Osteoblast (primary cell): ENCODE measurements at regions not wholly inside any gene's neighbourhood (a gene's known extent, or its start where the extent isn't known, plus 50 kb on each side); places are given as distances from the start of the nearest gene placed in this dataset.

ENCODE experiments used
- DNase-seq: peaks from one replicate; pipeline ENCODE4 v3.0.0; 2011; ENCODE audit warnings: low spot score, mixed read lengths; ENCODE audit not compliant: insufficient read length; ENCODE audit errors: missing footprints
- H2AFZ ChIP-seq: 2 replicates; pipeline ENCODE4 v1.6.0; 2011; ENCODE audit warnings: mild to moderate bottlenecking, low read length
- H3K27ac ChIP-seq: 2 replicates; pipeline ENCODE4 v1.5.1; 2011; ENCODE audit warnings: mild to moderate bottlenecking, low read depth, low read length, moderate library complexity
- H3K27me3 ChIP-seq: 2 replicates; pipeline ENCODE4 v1.6.0; 2012; ENCODE audit warnings: mild to moderate bottlenecking, control low read depth, inconsistent platforms, low read length, moderate library complexity; ENCODE audit not compliant: insufficient read depth
- H3K36me3 ChIP-seq: 2 replicates; pipeline ENCODE4 v1.5.1; 2011; ENCODE audit warnings: mild to moderate bottlenecking, low read length, control low read depth, moderate library complexity; ENCODE audit not compliant: insufficient read depth
- H3K4me1 ChIP-seq: 2 replicates; pipeline ENCODE4 v1.5.1; 2011; ENCODE audit warnings: mild to moderate bottlenecking, low read length, control low read depth, moderate library complexity; ENCODE audit not compliant: insufficient read depth
- H3K4me2 ChIP-seq: 2 replicates; pipeline ENCODE4 v1.6.0; 2011; ENCODE audit warnings: mild to moderate bottlenecking, low read length; ENCODE audit not compliant: insufficient read depth
- H3K4me3 ChIP-seq: fragments of 200-600 bp; sonication (generic); 3 replicates; pipeline ENCODE4 v1.5.1; 2012; ENCODE audit warnings: mild to moderate bottlenecking, low read length, inconsistent platforms; ENCODE audit not compliant: insufficient read depth
- H3K79me2 ChIP-seq: 2 replicates; pipeline ENCODE4 v1.6.0; 2012; ENCODE audit warnings: mild to moderate bottlenecking, low read length, control low read depth, inconsistent platforms; ENCODE audit not compliant: insufficient read depth
- H3K9me3 ChIP-seq: 2 replicates; pipeline ENCODE4 v1.5.1; 2011; ENCODE audit warnings: low read depth, low read length, control low read depth
- H4K20me1 ChIP-seq: 2 replicates; pipeline ENCODE4 v1.6.0; 2012; ENCODE audit warnings: mild to moderate bottlenecking, low read length, control low read depth; ENCODE audit not compliant: insufficient read depth
- CTCF ChIP-seq: IDR thresholded peaks from 2 replicates; pipeline ENCODE4 v1.5.1; 2011; ENCODE audit warnings: mild to moderate bottlenecking, low read depth, low read length, moderate library complexity; ENCODE audit errors: extremely low read depth

GRCh38 chr4:66920514-66920913, 624.8 kb downstream of the CENPC start:
- H3K9me3 ChIP-seq, result no peaks in the 10 kb centered on the region
- H3K4me2 ChIP-seq, result no peak overlapping the region
- H3K27me3 ChIP-seq, result no peaks in the 10 kb centered on the region
- no peak overlapping the region for H3K27ac ChIP-seq
- no peaks in the 10 kb centered on the region for H3K36me3 ChIP-seq
- H3K79me2 ChIP-seq, result no peaks in the 10 kb centered on the region
- no peaks in the 10 kb centered on the region for H4K20me1 ChIP-seq
- H2AFZ ChIP-seq, result no peak overlapping the region
- no peak for TF ChIP-seq CTCF
- H3K4me3 ChIP-seq, result no peak overlapping the region
- DNase-seq, result no peak
- no peaks in the 10 kb centered on the region for H3K4me1 ChIP-seq

DNA sequence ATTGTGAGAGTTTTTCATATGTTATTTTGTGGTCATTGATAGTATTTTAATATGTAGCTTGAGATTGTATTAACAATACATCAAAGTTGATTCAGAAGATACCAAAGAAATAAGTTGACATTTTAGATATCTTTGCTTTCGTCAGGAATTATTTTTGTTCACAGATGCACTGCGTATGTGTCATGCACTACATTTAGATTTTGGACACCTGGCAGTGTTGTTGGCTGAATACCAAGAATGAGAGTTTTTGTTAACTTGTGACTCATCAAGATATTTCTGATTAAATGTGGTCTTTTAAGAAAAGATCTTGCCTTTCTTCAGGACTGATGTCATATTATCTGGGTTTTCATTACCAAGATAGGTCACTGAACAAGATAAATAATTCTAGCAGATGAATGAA, 633.4 kb downstream of the CENPC start:
- Histone ChIP-seq H3K36me3 (no peaks in the 10 kb centered on the region), H3K79me2 (no peaks in the 10 kb centered on the region), H4K20me1 (no peaks in the 10 kb centered on the region), H3K27ac (no peak overlapping the region), H3K4me2 (no peak overlapping the region), H3K27me3 (no peaks in the 10 kb centered on the region), H3K4me1 (no peaks in the 10 kb centered on the region), H3K9me3 (no peaks in the 10 kb centered on the region), H3K4me3 (no peak overlapping the region), H2AFZ (no peak overlapping the region)
- no peak for DNase-seq
- no peak for TF ChIP-seq CTCF

DNA sequence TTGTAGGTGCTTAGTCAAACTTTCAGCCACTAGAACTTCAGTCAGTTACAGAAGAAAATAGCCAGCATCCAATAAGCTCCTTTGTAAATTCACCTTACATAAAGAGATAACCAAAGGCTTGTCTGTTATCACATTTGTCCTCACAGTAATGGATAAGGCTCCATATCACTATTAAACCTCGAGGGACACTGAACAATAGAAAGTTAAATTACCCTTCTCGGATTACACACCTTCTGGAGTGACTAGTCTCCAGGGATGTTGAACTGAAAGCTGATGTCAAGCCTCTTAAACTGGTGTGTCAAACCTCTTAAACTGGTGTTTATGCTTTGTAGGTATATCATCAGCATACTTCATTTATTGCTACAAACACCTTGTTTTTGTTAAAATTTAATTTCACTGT, 639.0 kb downstream of the CENPC start:
- Histone ChIP-seq H3K4me1 (no peaks in the 10 kb centered on the region), H4K20me1 (no peaks in the 10 kb centered on the region), H3K27me3 (no peaks in the 10 kb centered on the region), H2AFZ (no peak overlapping the region), H3K36me3 (no peaks in the 10 kb centered on the region), H3K27ac (no peak overlapping the region), H3K9me3 (no peaks in the 10 kb centered on the region), H3K4me2 (no peak overlapping the region), H3K79me2 (no peaks in the 10 kb centered on the region), H3K4me3 (no peak overlapping the region)
- DNase-seq, result no peak
- TF ChIP-seq CTCF, result no peak

DNA sequence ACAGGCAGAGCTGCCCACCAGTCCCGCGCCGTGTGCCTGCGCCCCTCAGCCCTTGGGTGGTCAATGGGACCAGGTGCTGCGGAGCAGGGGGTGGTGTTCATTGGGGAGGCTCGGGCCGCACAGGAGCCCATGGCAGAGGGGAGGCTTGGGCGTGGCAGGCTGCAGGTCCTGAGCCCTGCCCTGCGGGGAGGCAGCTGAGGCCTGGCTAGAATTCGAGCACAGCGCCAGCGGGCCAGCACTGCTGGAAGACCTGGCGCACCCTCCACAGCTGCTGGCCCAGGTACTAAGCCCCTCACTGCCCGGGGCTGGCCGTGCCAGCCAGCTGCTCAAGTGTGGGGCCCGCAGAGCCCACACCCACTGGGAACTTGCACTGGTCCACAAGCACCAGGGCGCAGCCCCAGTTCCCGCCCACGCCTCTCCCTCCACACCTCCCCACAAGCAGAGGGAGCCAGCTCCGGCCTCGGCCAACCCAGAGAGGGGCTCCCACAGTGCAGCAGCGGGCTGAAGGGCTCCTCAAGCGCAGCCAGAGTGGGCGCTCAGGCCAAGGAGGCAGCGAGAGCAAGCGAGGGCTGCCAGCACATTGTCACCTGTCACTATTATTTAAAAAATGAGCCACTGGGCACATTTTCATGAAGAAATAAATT, 645.8 kb downstream of the CENPC start:
- Histone ChIP-seq H3K27ac (no peak overlapping the region), H3K4me2 (no peak overlapping the region), H3K4me1 (no peaks in the 10 kb centered on the region), H3K79me2 (no peaks in the 10 kb centered on the region), H3K9me3 (no peaks in the 10 kb centered on the region), H3K36me3 (no peaks in the 10 kb centered on the region), H2AFZ (no peak overlapping the region), H3K27me3 (no peaks in the 10 kb centered on the region), H3K4me3 (no peak overlapping the region), H4K20me1 (no peaks in the 10 kb centered on the region)
- DNase-seq, result no peak
- TF ChIP-seq CTCF, result no peak
